ENCODE measurements at regions not wholly inside any gene's neighbourhood (a gene's known extent, or its start where the extent isn't known, plus 50 kb on each side); places are given as distances from the start of the nearest gene placed in this dataset.
"Not testable (repeated sequence)": the region's sequence is repeated elsewhere in the genome, so short reads cannot be mapped to it uniquely, and the experiment has no call there.

DNA sequence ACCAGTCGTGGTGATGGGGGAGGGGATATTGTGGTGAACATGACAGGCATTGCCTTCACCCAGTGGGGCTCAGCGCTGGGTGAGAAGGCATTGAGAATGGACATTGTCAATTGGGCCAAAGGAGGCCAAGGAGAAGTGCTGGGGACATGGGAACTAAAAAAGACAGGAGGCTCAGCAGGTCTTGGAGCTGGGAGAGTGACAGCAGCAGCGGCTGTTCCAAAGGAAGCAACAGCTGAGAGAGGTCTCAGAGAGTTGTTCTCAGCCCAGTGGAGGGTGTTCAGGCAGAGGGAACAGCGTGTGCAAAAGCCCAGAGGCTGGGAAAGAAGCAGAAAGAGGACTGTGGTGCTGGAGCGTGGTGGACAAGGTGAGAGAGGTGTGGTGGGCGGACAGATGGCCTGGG lies 56.6 kb upstream of the ASNS start:
- 81 to 85% (median 84%) methylated on average over 6 of the region's 6 CpGs for WGBS, 3 donors
- not testable (repeated sequence) for DNase-seq; H3K9me3 ChIP-seq (ENCODE audit: control insufficient read depth in 2 of 2, insufficient read depth in 1 of 2, low read depth in 1 of 2, low read length in 1 of 2); H3K4me3 ChIP-seq (ENCODE audit: low read depth in 1 of 3, low read length in 3 of 3); H3K27me3 ChIP-seq (ENCODE audit: control insufficient read depth in 3 of 3, insufficient read depth in 3 of 3, low read length in 3 of 3); FAIRE-seq; H3K27ac ChIP-seq (ENCODE audit: low read depth in 1 of 3, low read length in 2 of 3); H3K4me1 ChIP-seq (ENCODE audit: control insufficient read depth in 3 of 3, insufficient read depth in 2 of 3, low read depth in 1 of 3, low read length in 2 of 3); H3K36me3 ChIP-seq (ENCODE audit: control insufficient read depth in 3 of 3, insufficient read depth in 2 of 3, low read depth in 1 of 3, low read length in 3 of 3)

DNA sequence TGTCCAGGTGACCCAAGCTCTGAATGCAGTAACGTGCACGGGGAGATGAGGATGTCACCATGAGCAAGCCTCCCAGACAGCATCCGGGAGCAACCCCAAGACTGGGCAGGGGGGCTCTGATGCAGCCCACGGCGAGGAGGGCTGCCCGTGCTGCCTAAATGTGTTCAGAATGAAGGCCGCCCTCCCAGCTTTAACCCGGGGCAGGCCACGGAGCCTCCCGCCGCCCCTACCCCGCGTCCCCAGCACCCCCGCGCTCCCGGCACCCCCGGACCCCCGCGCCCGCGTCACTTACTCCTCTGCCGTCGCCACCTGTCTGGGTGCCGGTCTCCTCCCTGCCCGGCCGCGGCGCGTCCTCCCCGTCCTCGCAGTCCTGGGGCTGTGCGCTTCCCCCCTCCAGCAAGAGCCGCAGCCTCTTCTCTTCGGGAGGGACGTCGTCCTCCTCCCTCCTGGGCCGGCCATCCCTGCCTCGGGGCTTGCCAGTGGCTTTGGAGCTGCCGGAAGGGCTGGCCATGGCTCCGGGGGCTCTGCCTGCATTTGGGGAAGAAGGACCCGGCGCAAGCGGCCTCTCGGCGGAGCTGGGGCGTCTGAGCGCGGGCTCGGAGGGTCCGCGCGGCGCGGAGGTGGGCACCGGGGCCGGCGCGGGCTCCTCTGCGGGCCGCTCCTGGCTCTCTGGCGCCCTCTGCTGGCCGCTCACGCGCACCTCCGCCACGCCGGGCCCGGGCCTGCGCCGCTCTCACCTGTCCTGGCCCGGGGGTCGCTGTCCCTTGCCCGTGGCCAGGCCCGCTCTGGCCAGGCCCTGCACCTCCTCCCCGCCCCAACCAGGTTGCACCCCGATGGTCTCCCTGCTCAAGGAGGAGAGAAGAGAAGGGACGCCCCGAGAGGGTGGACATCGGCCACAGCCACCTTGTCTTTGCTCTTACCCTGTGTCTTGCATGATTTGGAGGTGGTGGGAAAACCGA lies 55.9 kb upstream of the ASNS start:
- FAIRE-seq; H3K36me3 ChIP-seq (ENCODE audit: control insufficient read depth in 3 of 3, insufficient read depth in 2 of 3, low read depth in 1 of 3, low read length in 3 of 3); H3K4me1 ChIP-seq (ENCODE audit: control insufficient read depth in 3 of 3, insufficient read depth in 2 of 3, low read depth in 1 of 3, low read length in 2 of 3); H3K9me3 ChIP-seq (ENCODE audit: control insufficient read depth in 2 of 2, insufficient read depth in 1 of 2, low read depth in 1 of 2, low read length in 1 of 2); H3K27ac ChIP-seq (ENCODE audit: low read depth in 1 of 3, low read length in 2 of 3); H3K27me3 ChIP-seq (ENCODE audit: control insufficient read depth in 3 of 3, insufficient read depth in 3 of 3, low read length in 3 of 3): not testable (repeated sequence)
- 3 to 12% (median 6%) methylated on average over 25 to 77 of the region's 80 CpGs for WGBS, 3 donors
- H3K4me3 ChIP-seq (ENCODE audit: low read depth in 1 of 3, low read length in 3 of 3) = peak overlapping the region in 2 of 3 donors; percentile 29 to 46
- DNase-seq = peak; percentile 20 to 71
